Urinary bladder (tissue), 3 donors: ENCODE measurements at regions not wholly inside any gene's neighbourhood (a gene's known extent, or its start where the extent isn't known, plus 50 kb on each side); places are given as distances from the start of the nearest gene placed in this dataset.

Source experiments
- DNase-seq: peaks from one replicate; pipeline ENCODE4 v3.0.0-alpha.2; 2015; ENCODE audit errors: extremely low spot score
- H3K27ac ChIP-seq: one replicate; pipeline ENCODE4 v1.5.1; 2013; ENCODE audit warnings: low read depth, mild to moderate bottlenecking, moderate library complexity
- H3K36me3 ChIP-seq: one replicate; pipeline ENCODE4 v1.6.1; 2013; ENCODE audit warnings: mild to moderate bottlenecking, moderate library complexity; ENCODE audit not compliant: insufficient read depth
- H3K4me1 ChIP-seq: one replicate; pipeline ENCODE4 v1.6.1; 2013; ENCODE audit warnings: mild to moderate bottlenecking, moderate library complexity; ENCODE audit not compliant: insufficient read depth
- H3K4me3 ChIP-seq: one replicate; pipeline ENCODE4 v1.5.1; 2013; ENCODE audit warnings: low read depth, low read length
- WGBS: extraction: QIAGEN DNeasy Blood & Tissue Kit; methylation state at CpG from one replicate; pipeline ENCODE4 v1.1.7; 2013; 5-methylcytosine and 5-hydroxymethylcytosine counted together
- donor health status: healthy with polysubstance abuse.
- donor health status: healthy.

GRCh38 chr13:73961181-73961580 lies 173.0 kb downstream of the KLF12 start:
- H3K27ac ChIP-seq, result no peak overlapping the region
- no peak for DNase-seq
- 75% methylated on average over 4 of the region's 4 CpGs for WGBS
- no peaks in the 10 kb centered on the region for H3K4me1 ChIP-seq
- H3K4me3 ChIP-seq, result no peak overlapping the region
- H3K36me3 ChIP-seq, result no peaks in the 10 kb centered on the region

- no peak for DNase-seq
- Histone ChIP-seq H3K36me3 (no peaks in the 10 kb centered on the region), H3K4me3 (no peak overlapping the region), H3K27ac (no peak overlapping the region), H3K4me1 (no peaks in the 10 kb centered on the region)
- 48% methylated on average over 1 of the region's 1 CpG for WGBS
These were observed 173.7 kb downstream of the KLF12 start for GRCh38 chr13:73960474-73960873.

GRCh38 chr13:73958657-73959397 lies 175.4 kb downstream of the KLF12 start:
- H3K4me3 ChIP-seq, result no peak overlapping the region
- DNase-seq, result no peak
- no peaks in the 10 kb centered on the region for H3K36me3 ChIP-seq
- 91% methylated on average over 8 of the region's 8 CpGs for WGBS
- no peak overlapping the region for H3K27ac ChIP-seq
- no peaks in the 10 kb centered on the region for H3K4me1 ChIP-seq

- Histone ChIP-seq H3K4me1 (no peaks in the 10 kb centered on the region), H3K36me3 (no peaks in the 10 kb centered on the region), H3K27ac (no peak overlapping the region), H3K4me3 (no peak overlapping the region)
- no peak for DNase-seq
- WGBS, result 95% methylated on average over 5 of the region's 5 CpGs
These were observed 176.3 kb downstream of the KLF12 start for GRCh38 chr13:73957889-73958288.

GRCh38 chr13:73956795-73957408 lies 177.3 kb downstream of the KLF12 start:
- Histone ChIP-seq H3K4me3 (no peak overlapping the region), H3K4me1 (no peaks in the 10 kb centered on the region), H3K36me3 (no peaks in the 10 kb centered on the region), H3K27ac (no peak overlapping the region)
- DNase-seq, result no peak
- 94% methylated on average over 1 of the region's 1 CpG for WGBS

GRCh38 chr13:73955977-73956500 lies 178.2 kb downstream of the KLF12 start:
- Histone ChIP-seq H3K4me3 (no peak overlapping the region), H3K27ac (no peak overlapping the region), H3K4me1 (no peaks in the 10 kb centered on the region), H3K36me3 (no peaks in the 10 kb centered on the region)
- 71% methylated on average over 2 of the region's 2 CpGs for WGBS
- DNase-seq, result no peak

GRCh38 chr13:73954808-73955207 lies 179.4 kb downstream of the KLF12 start:
- WGBS, result 98% methylated on average over 1 of the region's 1 CpG
- H3K4me1 ChIP-seq, result no peaks in the 10 kb centered on the region
- no peaks in the 10 kb centered on the region for H3K36me3 ChIP-seq
- H3K4me3 ChIP-seq, result no peak overlapping the region
- no peak overlapping the region for H3K27ac ChIP-seq
- DNase-seq, result no peak

GRCh38 chr13:73952648-73953047 lies 181.6 kb downstream of the KLF12 start:
- no peak for DNase-seq
- H3K4me1 ChIP-seq, result no peaks in the 10 kb centered on the region
- H3K4me3 ChIP-seq, result no peak overlapping the region
- 84% methylated on average over 4 of the region's 4 CpGs for WGBS
- no peaks in the 10 kb centered on the region for H3K36me3 ChIP-seq
- H3K27ac ChIP-seq, result no peak overlapping the region

GRCh38 chr13:73948848-73949529 lies 185.2 kb downstream of the KLF12 start:
- WGBS, result 82% methylated on average over 1 of the region's 1 CpG
- DNase-seq, result no peak
- H3K4me1 ChIP-seq, result peaks cover 2% of the 10 kb centered on the region
- no peak overlapping the region for H3K27ac ChIP-seq
- H3K36me3 ChIP-seq, result no peaks in the 10 kb centered on the region
- no peak overlapping the region for H3K4me3 ChIP-seq

GRCh38 chr13:73945871-73946270 lies 188.3 kb downstream of the KLF12 start:
- WGBS, result 47% methylated on average over 5 of the region's 5 CpGs
- Histone ChIP-seq H3K27ac (no peak overlapping the region), H3K4me1 (peaks cover 2% of the 10 kb centered on the region), H3K36me3 (no peaks in the 10 kb centered on the region), H3K4me3 (no peak overlapping the region)
- DNase-seq, result no peak

- H3K36me3 ChIP-seq, result no peaks in the 10 kb centered on the region
- H3K4me3 ChIP-seq, result no peak overlapping the region
- 45% methylated on average over 3 of the region's 3 CpGs for WGBS
- H3K27ac ChIP-seq, result no peak overlapping the region
- no peak for DNase-seq
- H3K4me1 ChIP-seq, result peaks cover 2% of the 10 kb centered on the region
These were observed 188.8 kb downstream of the KLF12 start for GRCh38 chr13:73945382-73945781.

- Histone ChIP-seq H3K4me1 (peaks cover 2% of the 10 kb centered on the region), H3K27ac (no peak overlapping the region), H3K36me3 (no peaks in the 10 kb centered on the region), H3K4me3 (no peak overlapping the region)
- no peak for DNase-seq
- WGBS, result 57% methylated on average over 1 of the region's 1 CpG
These were observed 190.3 kb downstream of the KLF12 start for GRCh38 chr13:73943965-73944233.

GRCh38 chr13:73943137-73943964 lies 190.9 kb downstream of the KLF12 start:
- Histone ChIP-seq H3K4me3 (no peak overlapping the region), H3K27ac (no peak overlapping the region), H3K36me3 (no peaks in the 10 kb centered on the region), H3K4me1 (peaks cover 2% of the 10 kb centered on the region)
- DNase-seq, result no peak
- WGBS, result 83% methylated on average over 4 of the region's 4 CpGs
